ENCODE measurements at regions not wholly inside any gene's neighbourhood (a gene's known extent, or its start where the extent isn't known, plus 50 kb on each side); places are given as distances from the start of the nearest gene placed in this dataset.
A peak's percentile ranks its signal among the peaks of the same experiment; 100 is the strongest.

DNA sequence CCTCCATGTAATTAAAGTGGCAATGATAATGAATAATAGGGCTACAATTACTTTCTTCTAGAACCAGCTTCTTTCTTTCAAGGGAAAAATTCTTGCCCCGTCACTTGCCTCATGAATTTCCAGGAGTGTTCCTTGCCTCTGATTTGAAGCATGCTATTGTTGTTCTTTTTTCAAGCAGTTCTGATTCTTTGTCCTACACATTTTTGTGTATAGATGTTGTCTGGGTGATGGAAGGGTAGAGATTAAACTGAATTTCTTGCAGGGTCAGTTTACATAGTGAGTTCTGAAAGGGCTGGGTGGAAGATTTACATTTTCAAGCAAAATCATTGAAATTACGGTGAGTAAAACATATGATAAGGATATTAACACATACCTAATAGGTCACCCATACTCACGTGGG lies 107.0 kb upstream of the TENM3 start:
- Histone ChIP-seq H3K4me1 (replicated peaks in 1 of 2) (peaks cover 15 to 22% of the 10 kb centered on the region in 2 donors), H3K4me3 (no peak overlapping the region), H3K27ac (no peak overlapping the region)
- peak in 4 of 8 experiments; percentile 31 to 65 (median 44) for ATAC-seq (replicated peaks in 6 of 8)
- in situ Hi-C loops (cut with MboI; ENCODE audit: low pct_unique_long_range_greater_than_20kb in 2 of 9, low sequenced_read_pairs in 9 of 9, unreplicated experiment in 9 of 9): no loop called here
- 10 to 83% (median 50%) methylated on average over 1 to 3 of the region's 3 CpGs; no CpG with 5 or more reads in 1 of the 10 experiments for WGBS, 10 experiments

DNA sequence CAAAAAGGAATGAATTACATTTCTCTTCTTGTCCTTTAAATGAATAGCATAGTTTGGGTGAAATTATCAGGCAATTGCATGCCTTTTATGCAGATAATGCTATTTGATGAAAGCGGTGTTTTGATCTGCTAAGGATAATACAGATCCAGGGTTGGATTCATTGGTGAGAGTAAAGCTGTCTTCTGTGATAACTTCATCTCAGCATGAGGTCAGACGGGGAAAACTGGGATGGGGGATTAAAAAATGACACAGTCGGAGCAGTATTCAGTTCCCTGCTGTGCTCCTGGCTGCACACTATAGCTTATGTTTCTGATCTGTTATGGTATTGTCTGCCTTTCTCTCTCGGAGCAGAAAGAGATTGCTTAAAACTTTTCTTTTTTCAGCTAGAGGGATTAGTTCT lies 105.9 kb upstream of the TENM3 start:
- peaks cover 23 to 33% of the 10 kb centered on the region in 2 donors for H3K4me1 ChIP-seq (replicated peaks in 1 of 2)
- H3K27ac ChIP-seq: no peak overlapping the region
- no peak overlapping the region for H3K4me3 ChIP-seq
- ATAC-seq (replicated peaks in 6 of 8): peak in 1 of 8 experiments; percentile 28
- 18 to 80% (median 50%) methylated on average over 1 to 4 of the region's 4 CpGs; no CpG with 5 or more reads in 1 of the 10 experiments for WGBS, 10 experiments
- in situ Hi-C loops (cut with MboI; ENCODE audit: low pct_unique_long_range_greater_than_20kb in 2 of 9, low sequenced_read_pairs in 9 of 9, unreplicated experiment in 9 of 9): no loop called here

DNA sequence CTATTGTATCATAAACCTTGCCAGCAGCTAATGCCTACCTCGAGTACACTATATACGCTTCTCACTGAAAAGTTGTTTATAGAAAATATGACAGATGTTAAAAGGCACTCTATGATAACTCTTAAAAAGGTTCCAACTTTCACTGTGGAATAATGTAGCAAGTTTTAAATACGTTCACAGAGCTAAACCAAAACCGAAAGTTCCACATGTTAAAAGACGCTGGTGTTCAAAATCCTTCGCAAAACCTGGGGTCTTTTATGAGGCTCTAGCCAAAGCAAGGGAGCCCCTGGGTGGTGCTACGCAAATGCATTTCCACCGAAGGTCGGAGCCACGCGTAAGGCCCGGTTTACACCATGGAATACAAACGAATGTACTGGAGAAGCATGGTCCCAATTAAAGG lies 103.7 kb upstream of the TENM3 start:
- Histone ChIP-seq H3K27ac (no peak overlapping the region), H3K4me3 (no peak overlapping the region), H3K4me1 (replicated peaks in 1 of 2) (peaks cover 23 to 34% of the 10 kb centered on the region in 2 donors)
- in situ Hi-C loops (cut with MboI; ENCODE audit: low pct_unique_long_range_greater_than_20kb in 2 of 9, low sequenced_read_pairs in 9 of 9, unreplicated experiment in 9 of 9): no loop called here
- 17 to 100% (median 71%) methylated on average over 1 to 13 of the region's 13 CpGs for WGBS, 10 experiments
- no peak for ATAC-seq (replicated peaks in 6 of 8)

DNA sequence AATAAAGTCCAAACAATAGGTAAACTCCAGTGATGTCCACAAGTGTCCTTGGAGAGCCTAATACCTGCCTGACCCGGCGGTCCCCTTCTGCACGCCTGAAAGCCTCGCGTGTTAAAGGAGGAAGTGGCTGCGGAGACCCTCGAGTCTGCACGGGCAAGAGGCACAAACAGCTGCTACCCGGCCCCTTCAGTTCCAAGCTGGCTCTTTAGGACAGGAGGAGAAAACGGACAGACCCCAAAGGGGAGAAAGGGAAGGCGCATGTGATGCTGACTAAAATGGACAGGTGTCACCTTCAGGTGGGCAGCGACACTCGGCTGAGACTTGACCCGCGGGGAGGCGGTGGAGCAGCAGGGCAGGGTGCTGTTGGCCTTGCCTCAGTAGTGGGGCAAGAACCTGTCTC lies 102.7 kb upstream of the TENM3 start:
- H3K27ac ChIP-seq: no peak overlapping the region
- no peak overlapping the region for H3K4me3 ChIP-seq
- WGBS, 10 experiments: 60 to 96% (median 88%) methylated on average over 1 to 8 of the region's 16 CpGs; no CpG with 5 or more reads in 6 of the 10 experiments
- in situ Hi-C loops (cut with MboI; ENCODE audit: low pct_unique_long_range_greater_than_20kb in 2 of 9, low sequenced_read_pairs in 9 of 9, unreplicated experiment in 9 of 9): no loop called here
- H3K4me1 ChIP-seq (replicated peaks in 1 of 2): peaks cover 23 to 34% of the 10 kb centered on the region in 2 donors
- ATAC-seq (replicated peaks in 6 of 8): no peak

DNA sequence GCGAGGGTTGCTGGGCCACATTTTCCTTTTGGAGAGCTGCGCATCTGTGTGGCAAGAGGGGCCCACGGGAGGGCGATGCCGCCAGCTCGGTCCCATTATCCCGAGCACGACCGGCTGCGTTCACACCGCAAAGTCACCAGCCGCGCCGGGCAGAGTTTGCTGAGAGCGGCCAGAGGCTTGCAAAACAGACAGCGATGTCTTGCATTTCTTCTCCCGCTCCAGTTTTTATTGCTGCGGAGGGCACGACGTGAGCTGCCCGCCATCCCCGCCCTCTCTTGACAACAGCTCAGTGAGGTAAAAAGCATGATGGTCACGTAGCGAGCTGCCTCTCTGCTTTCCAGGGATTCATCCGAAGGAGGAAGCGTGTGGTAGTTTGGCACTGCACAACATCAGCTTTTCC lies 102.1 kb upstream of the TENM3 start:
- H3K27ac ChIP-seq: no peak overlapping the region
- H3K4me3 ChIP-seq: peak overlapping the region; percentile 4 to 28 (median 20)
- in situ Hi-C loops (cut with MboI; ENCODE audit: low pct_unique_long_range_greater_than_20kb in 2 of 9, low sequenced_read_pairs in 9 of 9, unreplicated experiment in 9 of 9): no loop called here
- 13 to 43% (median 22%) methylated on average over 3 to 8 of the region's 26 CpGs; no CpG with 5 or more reads in 7 of the 10 experiments for WGBS, 10 experiments
- H3K4me1 ChIP-seq (replicated peaks in 1 of 2): peaks cover 20 to 31% of the 10 kb centered on the region in 2 donors
- ATAC-seq (replicated peaks in 6 of 8): peak in 3 of 8 experiments; percentile 0 to 1 (median 0)

DNA sequence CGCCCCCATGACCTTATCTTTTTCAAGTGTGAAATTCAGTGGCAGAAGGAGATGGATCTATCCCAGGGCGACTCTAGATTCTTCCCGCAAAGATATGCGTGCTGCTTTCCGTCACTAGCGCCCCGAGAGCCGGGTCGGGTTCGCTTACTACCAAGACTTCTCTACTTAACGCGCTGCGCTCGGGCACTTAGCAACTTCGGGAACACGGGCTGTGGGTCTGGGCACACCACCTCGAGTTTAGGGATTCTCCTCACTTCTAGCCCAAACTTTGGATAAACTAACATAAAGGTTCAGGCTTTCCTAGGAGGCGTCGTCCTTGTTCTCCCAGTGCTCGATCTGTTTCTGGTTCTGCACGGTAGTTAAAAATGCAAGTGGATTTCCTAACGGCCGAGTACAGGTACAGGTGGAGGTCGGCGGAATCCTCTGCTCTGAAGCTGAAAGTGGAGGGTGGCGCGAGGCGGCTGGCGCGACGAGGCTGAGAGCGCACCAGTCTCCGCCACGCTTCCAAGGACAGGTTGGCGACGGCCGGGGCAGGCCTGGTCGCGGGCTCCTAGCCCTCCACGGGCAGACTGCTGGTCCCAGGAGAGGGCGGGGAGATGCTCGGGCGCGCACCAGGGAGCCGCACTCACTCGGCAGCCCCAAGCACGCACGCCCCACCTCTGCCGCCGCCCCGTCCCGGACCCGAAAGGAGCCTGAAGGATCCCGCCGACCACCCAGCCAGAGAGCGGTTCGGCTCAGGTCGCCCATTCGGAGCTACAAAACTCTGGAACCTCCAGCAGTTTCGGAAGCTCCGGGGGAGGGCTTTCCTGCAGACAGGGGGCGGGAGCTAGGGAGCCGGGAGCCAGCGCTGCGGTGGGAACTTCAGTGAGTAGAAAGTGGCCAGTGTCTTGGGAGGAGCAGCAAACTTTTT lies 100.8 kb upstream of the TENM3 start:
- ATAC-seq (replicated peaks in 6 of 8): peak in 2 of 8 experiments; percentile 8 to 27
- H3K27ac ChIP-seq: no peak overlapping the region
- 3 to 100% (median 38%) methylated on average over 1 to 26 of the region's 65 CpGs for WGBS, 10 experiments
- peak overlapping the region; percentile 74 to 88 (median 82) for H3K4me3 ChIP-seq
- in situ Hi-C loops (cut with MboI; ENCODE audit: low pct_unique_long_range_greater_than_20kb in 2 of 9, low sequenced_read_pairs in 9 of 9, unreplicated experiment in 9 of 9): no loop called here
- peaks cover 13 to 24% of the 10 kb centered on the region in 2 donors for H3K4me1 ChIP-seq (replicated peaks in 1 of 2)

DNA sequence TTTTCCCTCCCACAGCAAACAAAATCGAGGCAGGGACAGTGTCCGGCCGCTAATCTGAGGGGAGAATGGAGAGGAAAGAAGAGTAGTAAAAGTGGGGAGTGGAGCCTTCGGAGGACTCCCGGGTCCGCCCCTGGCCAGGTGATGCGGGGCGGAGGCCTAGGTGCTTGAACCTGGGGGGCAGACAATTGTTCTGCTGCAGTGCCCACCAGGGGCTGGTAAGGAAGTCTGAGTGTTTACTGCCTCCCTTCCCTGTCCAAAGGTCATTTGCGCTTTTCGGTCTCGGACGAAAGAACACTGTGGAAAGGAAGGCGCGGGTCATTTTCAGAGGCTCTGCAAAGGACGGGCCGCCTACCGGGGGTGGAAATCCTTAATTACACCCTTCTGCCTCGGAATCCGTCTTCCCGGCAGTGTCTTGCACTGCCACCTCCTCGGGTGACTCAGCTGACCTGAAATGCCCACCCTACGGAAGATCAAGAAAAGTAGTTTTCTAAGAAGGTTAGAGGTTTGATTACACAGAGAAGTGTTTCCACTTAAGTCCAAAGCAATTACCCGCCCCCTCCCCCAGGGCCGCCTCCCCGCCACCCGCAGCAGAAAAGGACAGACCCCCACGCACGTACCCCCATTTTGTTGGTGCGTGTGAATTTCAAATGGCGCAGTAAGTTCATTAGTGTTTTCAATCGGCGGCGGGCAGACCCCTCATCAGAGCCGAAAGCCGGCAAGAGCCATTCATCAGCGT lies 99.9 kb upstream of the TENM3 start:
- in situ Hi-C loops (cut with MboI; ENCODE audit: low pct_unique_long_range_greater_than_20kb in 2 of 9, low sequenced_read_pairs in 9 of 9, unreplicated experiment in 9 of 9): no loop called here
- Histone ChIP-seq H3K4me3 (peak overlapping the region; percentile 74 to 88 (median 82)), H3K27ac (peak overlapping the region in 1 of 2 donors; percentile 85), H3K4me1 (replicated peaks in 1 of 2) (peaks cover 13 to 28% of the 10 kb centered on the region in 2 donors)
- peak in 3 of 8 experiments; percentile 5 to 17 (median 9) for ATAC-seq (replicated peaks in 6 of 8)
- WGBS, 10 experiments: 0 to 12% (median 0%) methylated on average over 2 to 13 of the region's 36 CpGs; no CpG with 5 or more reads in 5 of the 10 experiments

DNA sequence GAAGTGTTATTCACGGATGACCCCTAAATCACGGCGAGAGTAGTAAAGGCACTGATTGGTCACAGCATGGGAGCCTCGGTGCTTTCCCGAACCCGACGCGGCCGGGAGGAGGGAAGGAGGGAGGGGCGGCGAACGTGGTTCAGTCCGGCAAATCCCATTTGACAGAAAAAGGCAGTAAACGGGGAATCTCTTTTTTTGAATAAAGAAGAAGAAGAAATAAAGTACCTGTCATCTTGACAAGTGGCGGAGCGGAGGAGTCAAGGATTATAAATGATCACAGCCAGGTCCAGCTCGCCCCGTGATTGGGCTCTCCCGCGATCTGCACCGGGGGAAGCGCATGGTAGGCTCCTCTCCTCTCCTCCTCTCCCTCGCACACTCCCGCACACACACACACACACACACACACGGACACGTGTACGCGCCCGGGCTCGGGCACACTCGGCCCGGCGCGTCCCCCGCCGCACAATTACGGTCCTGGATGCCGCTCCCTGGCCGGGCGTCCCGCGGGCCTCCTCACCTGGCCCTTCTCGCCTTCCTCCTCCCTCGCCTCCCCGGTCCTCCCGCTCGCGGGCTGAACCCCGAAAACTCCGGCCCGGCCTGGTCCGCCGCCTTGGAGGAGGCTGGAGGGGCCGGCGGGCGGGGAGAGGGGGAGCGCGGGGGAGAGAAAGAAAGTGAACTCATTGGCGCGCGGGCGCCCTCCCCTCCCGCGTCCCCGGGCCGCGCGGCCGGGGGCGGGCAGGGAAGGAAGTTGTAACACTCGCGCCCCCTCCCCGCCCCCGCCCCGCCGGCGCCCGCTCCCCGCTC lies 99.2 kb upstream of the TENM3 start:
- WGBS, 10 experiments: 0 to 20% (median 2%) methylated on average over 1 to 17 of the region's 79 CpGs; no CpG with 5 or more reads in 5 of the 10 experiments
- peak overlapping the region; percentile 69 to 85 for H3K27ac ChIP-seq

DNA sequence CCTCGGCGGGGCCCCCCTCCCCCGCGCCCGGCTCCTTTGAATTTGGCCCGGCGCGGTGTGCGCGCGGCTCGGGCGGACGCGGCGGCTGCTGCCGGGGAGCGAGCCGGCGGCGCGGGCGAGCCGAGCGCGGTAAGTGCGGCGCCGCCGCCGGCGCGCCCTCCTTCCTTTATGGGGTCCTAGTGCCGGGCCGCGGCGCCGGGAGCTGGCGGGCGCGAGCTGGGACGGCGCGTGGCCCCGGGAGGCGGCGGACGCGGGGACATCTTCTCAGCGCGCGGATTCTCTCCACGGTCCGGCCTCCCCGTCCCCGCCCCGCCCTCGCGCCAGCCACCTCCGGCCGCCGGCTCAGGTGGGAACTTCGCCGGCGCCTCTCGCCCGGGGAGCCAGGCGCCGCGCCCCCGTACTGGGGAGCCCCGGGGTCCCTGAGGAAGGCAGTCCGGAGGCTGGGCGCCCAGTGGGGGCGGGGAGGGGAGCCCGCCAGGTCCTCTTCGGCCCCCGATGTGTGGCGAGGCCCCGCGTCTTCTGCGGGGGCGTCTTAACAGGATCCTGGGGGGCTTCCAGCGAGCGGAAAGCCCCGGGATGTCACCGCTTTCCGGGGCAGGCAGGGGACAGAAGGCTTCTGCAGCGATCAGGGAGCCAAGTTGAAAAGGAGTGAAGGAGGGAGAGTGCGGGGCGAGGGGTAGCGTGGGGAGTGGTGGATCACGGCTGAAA lies 98.4 kb upstream of the TENM3 start:
- peak; percentile 24 to 63 (median 52) for ATAC-seq (replicated peaks in 6 of 8)
- H3K4me1 ChIP-seq (replicated peaks in 1 of 2): peaks cover 13 to 32% of the 10 kb centered on the region in 2 donors
- WGBS, 10 experiments: 0% methylated on average over 1 to 4 of the region's 93 CpGs; no CpG with 5 or more reads in 7 of the 10 experiments
- H3K4me3 ChIP-seq: peak overlapping the region; percentile 74 to 88 (median 82)
- in situ Hi-C loops (cut with MboI; ENCODE audit: low pct_unique_long_range_greater_than_20kb in 2 of 9, low sequenced_read_pairs in 9 of 9, unreplicated experiment in 9 of 9): no loop called here
- peak overlapping the region; percentile 69 to 85 for H3K27ac ChIP-seq

More for the DNA sequence above, 99.2 kb upstream of the TENM3 start:
- ATAC-seq (replicated peaks in 6 of 8): peak; percentile 75 to 81 (median 80)
- Histone ChIP-seq H3K4me1 (replicated peaks in 1 of 2) (peaks cover 13 to 32% of the 10 kb centered on the region in 2 donors), H3K4me3 (peak overlapping the region; percentile 74 to 88 (median 82))
- in situ Hi-C loops (cut with MboI; ENCODE audit: low pct_unique_long_range_greater_than_20kb in 2 of 9, low sequenced_read_pairs in 9 of 9, unreplicated experiment in 9 of 9): no loop called here

DNA sequence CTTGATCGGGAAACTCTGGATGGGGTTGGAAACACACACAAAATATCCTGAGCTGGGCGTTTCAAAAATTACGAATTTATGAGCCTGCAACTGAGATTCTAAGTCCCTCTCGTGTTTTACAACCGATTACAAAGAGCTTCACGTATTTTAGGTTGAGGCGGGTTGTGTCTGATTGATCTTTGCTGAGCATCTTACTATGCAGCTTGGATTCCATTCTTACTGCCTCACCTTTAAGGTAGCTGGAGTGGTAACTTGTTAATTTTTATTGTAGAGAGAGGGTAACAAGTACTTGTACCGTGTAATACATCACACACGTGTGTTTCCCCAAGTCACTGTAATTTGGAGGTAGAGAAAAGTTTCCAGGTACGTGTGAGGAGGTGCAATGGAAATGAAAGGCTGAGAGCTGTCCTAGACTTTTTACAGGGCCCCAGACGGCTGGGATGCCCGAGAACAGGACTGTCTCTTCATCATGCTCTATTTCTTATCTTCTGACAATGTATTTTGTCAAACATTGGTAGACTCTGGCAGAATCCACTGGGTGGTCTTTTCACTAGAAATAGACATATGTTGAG lies 97.8 kb upstream of the TENM3 start:
- ATAC-seq (replicated peaks in 6 of 8): no peak
- Histone ChIP-seq H3K27ac (peak overlapping the region in 1 of 2 donors; percentile 69), H3K4me1 (replicated peaks in 1 of 2) (peaks cover 13 to 36% of the 10 kb centered on the region in 2 donors), H3K4me3 (peak overlapping the region; percentile 74 to 88 (median 82))
- in situ Hi-C loops (cut with MboI; ENCODE audit: low pct_unique_long_range_greater_than_20kb in 2 of 9, low sequenced_read_pairs in 9 of 9, unreplicated experiment in 9 of 9): no loop called here
- 0 to 30% (median 8%) methylated on average over 2 to 7 of the region's 12 CpGs; no CpG with 5 or more reads in 2 of the 10 experiments for WGBS, 10 experiments

DNA sequence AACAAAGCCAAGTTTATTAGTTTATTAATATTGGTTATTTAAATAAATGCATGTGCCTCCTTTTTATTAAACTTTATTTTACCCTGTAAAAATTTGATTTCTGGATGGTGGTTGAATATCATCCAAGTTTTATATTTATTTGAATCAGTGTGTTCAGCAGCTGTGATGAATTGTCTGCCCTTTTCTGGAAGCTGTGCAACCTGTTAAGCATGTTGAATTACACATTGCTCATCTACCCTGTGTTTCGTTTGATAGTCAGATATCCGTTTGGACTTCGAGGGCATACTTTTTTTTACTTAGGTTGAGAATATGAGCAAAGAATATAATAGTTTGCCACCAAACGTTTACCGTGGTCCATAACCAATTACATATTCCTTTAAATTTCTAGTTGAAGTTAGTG lies 95.8 kb upstream of the TENM3 start:
- Histone ChIP-seq H3K27ac (no peak overlapping the region), H3K4me3 (no peak overlapping the region), H3K4me1 (replicated peaks in 1 of 2) (peaks cover 6 to 32% of the 10 kb centered on the region in 2 donors)
- no peak for ATAC-seq (replicated peaks in 6 of 8)
- in situ Hi-C loops (cut with MboI; ENCODE audit: low pct_unique_long_range_greater_than_20kb in 2 of 9, low sequenced_read_pairs in 9 of 9, unreplicated experiment in 9 of 9): no loop called here
- WGBS, 10 experiments: 20 to 84% (median 49%) methylated on average over 3 to 5 of the region's 5 CpGs
